Endothelial cell of hepatic sinusoid (primary cell): ENCODE measurements at regions not wholly inside any gene's neighbourhood (a gene's known extent, or its start where the extent isn't known, plus 50 kb on each side); places are given as distances from the start of the nearest gene placed in this dataset.

Experiments
- in situ Hi-C: cut with HindIII; loops from 2 replicates; pipeline ENCODE4 v1.10.0; 2017; ENCODE audit warnings: low sequenced_read_pairs

DNA sequence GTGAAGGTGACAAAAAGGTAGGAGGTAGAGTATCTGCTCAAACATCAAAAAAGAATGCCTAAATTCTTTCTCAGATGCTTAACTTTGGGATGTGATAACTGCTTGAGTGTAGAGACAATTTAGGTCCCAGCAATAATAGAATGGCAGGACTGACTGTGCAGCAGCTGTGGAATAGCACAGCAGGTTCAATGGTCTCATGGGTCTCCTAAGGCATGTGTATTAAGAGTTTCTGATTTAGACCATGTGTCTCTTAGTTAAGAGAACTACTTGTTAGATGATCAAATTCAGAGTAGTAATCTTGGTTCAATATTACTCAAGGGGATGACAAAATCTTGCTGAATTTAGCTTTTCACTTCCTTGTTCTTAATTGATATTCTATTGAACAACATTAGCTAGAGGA is 72.0 kb downstream of the ALX1 start:
- in situ Hi-C loops: no loop called here

GRCh38 chr12:85356596-85357385 is 76.8 kb downstream of the ALX1 start:
- in situ Hi-C loops: no loop called here

DNA sequence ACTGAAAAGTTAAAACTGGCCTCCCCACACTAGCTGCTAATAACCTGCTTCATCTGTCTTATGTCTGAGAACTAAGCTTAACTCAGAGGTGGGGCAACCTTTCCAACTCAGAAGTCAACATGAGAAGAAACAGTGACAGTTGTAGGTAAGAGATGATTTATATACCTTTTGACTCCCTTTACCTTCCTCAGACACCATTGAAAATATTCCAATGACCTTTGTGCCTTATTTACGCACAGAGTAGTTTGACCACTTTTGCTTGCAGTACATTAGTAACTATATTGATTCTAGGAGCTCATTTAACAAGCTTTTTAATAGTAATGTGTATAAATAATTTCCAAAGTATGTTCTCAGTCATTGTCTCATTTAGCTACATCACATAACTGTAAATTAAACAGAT is 77.6 kb downstream of the ALX1 start:
- in situ Hi-C loops: no loop called here

DNA sequence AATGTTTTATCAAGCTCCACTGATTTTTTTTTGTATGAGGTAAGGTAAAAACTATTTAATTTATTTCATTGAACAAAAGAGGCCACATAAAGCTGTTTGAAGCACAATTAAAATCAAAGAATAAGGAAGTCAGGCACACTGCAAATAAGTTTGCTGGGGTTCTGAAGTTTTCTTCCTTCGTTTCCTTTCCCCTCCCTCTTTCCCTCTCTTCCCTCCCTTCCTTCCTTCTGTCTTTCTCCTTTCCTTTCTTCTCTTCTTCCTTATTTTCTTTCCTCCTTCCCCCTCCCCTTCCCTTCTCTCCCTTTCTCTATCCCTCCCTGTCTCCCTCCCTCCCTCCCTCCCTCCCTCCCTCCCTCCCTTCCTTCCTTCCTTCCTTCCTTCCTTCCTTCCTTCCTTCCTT is 78.7 kb downstream of the ALX1 start:
- in situ Hi-C loops: no loop called here

- in situ Hi-C loops: no loop called here
Observed at GRCh38 chr12:85363382-85364190, 83.6 kb downstream of the ALX1 start.

DNA sequence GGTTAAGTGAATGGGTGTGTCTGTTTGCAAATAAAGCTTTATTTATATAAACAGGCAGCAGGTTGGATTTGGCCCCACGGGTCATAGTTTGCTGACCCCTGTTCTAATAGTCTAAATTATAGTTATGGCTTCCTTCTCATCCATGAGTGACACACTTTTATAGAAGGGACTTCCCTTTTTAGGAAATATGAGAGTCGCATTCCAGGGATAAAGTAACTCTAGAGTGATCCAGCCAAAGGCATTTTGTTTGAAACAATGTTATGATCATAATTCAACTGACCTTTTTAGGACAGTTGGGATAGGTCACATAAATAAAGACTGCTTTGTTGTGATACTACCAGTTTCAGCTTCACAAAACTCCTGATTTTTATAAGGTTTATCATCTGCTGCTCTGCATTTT is 87.9 kb downstream of the ALX1 start:
- in situ Hi-C loops: no loop called here

DNA sequence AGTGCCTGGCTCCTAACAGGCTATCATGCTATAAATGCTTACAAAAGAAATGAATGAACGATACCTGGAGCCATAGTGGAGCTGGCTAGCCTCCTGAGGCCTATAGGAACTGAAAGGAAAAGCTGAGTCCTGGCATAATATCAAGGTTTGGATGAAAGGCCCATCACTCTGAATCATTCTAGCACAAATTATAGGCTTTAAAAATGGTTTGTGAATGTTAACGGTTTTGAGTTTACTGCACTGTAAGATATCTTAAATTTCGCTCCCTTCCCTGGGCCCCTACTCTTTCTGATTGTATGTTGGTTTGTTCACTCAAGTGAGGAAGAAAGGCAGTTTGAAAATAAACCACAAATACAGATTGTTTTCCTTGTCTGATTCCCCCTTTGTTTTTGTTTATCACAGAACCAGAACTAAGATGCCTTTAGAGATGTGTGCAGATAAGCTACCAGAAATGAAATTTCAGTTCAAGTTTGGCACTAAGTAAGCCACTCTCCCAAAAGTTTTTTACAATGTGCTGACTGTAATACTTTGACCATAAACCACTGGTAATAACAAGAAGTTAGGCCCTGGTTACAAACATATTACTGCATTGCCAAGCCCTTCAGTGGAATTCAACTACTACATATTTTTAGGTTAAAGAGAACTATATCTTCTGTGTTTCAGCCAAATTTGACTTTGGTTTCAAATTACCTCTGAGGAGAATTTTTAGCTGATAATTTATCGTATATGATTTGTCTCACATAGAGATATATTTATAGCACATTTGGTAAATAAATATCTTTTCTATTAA is 89.5 kb downstream of the ALX1 start:
- in situ Hi-C loops: no loop called here

DNA sequence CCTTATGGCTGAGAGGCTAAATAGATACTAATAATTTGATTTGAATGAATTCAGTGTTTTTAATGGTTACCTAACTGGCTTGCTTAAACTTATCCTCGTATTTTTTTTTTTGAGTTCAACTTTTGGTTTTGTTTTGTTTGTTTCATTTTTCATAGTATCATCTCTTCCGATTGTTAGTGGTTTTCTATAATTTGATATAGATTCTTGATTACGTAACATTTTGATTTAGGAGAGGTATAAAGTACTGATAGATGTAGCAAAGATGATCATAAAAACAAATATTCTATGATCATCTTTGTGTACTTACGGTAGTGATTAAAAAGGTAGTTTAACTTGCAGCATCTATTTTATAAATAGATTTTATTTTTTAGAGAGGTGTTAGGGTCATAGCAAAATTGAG is 93.0 kb downstream of the ALX1 start:
- in situ Hi-C loops: no loop called here

GRCh38 chr12:85374981-85375380 is 95.0 kb downstream of the ALX1 start:
- in situ Hi-C loops: no loop called here

- in situ Hi-C loops: no loop called here
Observed at GRCh38 chr12:85385406-85385805, 105.4 kb downstream of the ALX1 start.

DNA sequence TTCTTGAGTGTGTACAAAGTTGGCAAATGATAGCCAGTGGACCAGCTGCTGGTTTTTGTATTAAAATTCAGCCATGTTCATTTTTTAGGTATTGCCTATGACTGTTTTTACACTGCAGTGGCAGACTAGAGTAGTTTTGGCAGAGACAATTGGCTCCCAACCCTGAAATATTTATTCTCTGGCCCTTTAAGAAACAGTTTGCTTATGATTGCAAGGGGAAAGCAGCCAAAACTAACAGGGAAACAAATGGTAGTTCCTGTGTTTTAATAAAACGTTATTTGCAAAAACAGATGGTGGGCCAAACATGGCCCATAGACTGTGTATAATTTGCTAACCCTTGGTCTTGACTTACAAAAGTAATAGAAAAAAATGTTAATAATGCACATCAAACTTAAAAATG is 110.2 kb downstream of the ALX1 start:
- in situ Hi-C loops: no loop called here

DNA sequence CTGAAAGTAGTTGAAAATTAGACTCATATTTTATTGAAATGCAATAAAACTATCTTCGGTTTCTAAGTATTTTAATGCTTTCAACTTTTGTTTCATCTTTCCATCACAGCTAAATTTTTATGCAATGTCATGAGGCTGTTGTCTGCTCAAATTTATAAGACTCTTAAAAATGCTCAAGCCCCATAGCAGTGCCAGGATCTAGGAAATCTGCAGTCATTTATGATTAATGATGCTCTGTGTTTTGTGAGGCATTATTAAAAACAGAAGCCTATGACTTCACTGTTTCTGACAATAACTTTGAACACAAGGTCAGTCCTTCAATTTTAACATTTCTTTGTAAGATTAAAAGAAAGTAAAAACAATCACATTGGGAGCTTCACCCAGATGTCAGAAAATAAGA is 112.5 kb downstream of the ALX1 start:
- in situ Hi-C loops: no loop called here

GRCh38 chr12:85393606-85394005 is 113.6 kb downstream of the ALX1 start:
- in situ Hi-C loops: no loop called here

DNA sequence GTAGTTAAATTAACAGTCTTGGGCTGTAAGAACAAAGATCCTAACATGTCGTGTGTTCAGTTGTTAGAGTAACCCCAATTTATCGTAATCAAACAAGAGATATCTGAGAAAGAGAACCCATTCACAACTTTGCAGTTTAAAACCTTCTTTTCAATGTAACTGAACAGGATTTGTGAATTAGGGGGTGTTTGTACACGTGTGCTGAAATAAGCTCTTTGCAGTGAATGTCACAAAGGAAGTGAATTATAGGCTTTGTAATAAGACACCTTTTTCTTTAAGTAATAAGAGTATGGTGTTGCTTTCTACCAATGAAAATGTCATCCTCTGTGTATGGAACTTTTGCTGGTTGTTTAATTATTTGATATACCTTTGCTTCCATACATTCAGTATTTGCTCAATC is 114.0 kb downstream of the ALX1 start:
- in situ Hi-C loops: no loop called here

DNA sequence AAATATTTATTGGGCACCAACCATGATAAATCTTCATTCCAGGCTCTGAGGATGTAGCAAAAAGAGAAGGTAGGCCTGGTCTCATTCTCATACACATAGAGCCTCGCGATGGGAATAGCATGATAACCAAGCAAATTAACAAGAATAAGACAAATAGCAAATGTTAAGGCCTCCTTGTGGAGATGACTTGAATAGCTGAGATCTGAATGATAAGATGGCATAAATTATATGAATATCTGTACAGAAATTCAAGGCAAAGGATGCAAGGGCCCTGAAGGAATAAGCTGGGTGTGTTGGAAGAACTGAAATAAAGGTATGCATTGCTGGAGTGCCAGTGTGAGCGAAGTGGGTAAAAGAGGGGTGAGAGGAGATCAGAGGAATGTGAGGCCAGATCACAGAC is 114.8 kb downstream of the ALX1 start:
- in situ Hi-C loops: no loop called here

GRCh38 chr12:85405262-85405661 is 125.2 kb downstream of the ALX1 start:
- in situ Hi-C loops: no loop called here

DNA sequence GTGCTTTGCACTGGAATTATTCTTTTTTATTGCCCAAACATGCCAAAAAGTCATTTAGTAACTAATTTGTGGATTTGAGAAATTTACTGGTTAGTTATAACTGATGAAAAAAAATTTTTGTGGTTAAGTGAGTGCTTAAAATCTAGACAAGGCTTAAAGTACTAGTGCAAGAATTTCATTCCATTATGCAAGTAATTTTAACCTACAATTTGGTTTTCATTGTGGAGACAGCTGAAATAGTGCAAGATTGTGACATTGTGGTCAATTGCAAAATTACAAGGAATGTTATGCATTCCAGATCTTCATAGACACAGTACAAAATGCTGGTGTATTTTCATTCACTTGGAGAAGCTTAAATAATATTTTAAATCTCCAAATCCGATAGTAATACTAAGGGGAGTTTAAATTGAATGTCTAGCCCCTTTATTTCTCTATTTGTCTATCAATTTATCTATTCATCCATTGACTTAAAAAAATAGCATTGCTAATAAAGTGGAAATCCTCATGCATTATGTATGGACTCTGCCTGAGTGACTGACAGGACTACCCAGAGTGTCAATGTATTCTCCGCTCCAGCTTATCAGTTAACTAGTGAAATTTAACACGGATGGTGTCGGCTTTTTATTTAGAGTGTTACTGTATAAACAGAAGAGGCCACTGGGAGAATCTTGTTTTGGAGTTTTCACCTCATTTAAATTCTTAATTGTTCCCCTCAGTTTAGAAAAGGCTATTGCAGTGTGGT is 125.9 kb downstream of the ALX1 start:
- in situ Hi-C loops: no loop called here

GRCh38 chr12:85413266-85413665 is 133.2 kb downstream of the ALX1 start:
- in situ Hi-C loops: loop anchor here (5.0 kb wide), 1 partner anchor 71 kb away; no protein-coding TSS in a partner anchor

- in situ Hi-C loops: no loop called here
Observed at GRCh38 chr12:85422762-85423161, 142.7 kb downstream of the ALX1 start.

DNA sequence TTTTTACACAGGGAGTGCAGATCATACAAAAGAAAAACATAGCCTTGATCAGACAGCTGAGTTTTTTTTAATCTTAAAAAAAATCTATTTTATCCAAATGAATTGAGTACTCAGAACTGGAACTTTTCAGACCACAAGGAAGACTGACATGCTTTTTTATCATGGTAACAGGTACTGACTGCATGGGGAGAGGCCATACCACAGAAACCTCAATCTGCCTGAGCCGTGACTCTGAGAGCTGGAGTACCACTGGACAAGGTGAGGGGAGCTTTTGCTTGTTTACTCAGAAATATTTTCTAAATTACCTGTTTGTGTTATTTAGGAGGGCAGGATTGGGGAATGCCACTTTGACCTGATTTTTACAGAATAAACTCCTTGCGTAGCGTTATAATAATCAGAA is 143.9 kb downstream of the ALX1 start:
- in situ Hi-C loops: no loop called here
